Psoas muscle (tissue), 7 donors: ENCODE measurements at regions not wholly inside any gene's neighbourhood (a gene's known extent, or its start where the extent isn't known, plus 50 kb on each side); places are given as distances from the start of the nearest gene placed in this dataset.

ENCODE experiments used
- ATAC-seq, 4 donors: fragments of 200-7000 bp; cut with Tn5 transposase; one replicate each; pipeline ENCODE4 v1.9.1; 2020; ENCODE audit warnings: moderate library complexity in 3 of 4, mild to moderate bottlenecking in 2 of 4
- DNase-seq, 2 donors: peaks; one replicate each; pipeline ENCODE4 v3.0.0-alpha.2; 2020
- H3K27ac ChIP-seq: fragments of 200-600 bp; one replicate; pipeline ENCODE4 v1.8.0; 2022
- H3K27me3 ChIP-seq, 3 donors: fragments of 200-600 bp in 1 of 3; one replicate each; pipeline versions ENCODE4 v1.6.1 to v1.8.0; 2013 to 2022; ENCODE audit warnings: low read length in 2 of 3, mild to moderate bottlenecking in 2 of 3, moderate library complexity in 1 of 3; ENCODE audit not compliant: insufficient read depth in 3 of 3
- H3K36me3 ChIP-seq, 2 donors: fragments of 200-600 bp in 1 of 2; one replicate each; pipeline versions ENCODE4 v1.6.1 to v1.8.0; 2013 to 2022; ENCODE audit warnings: low read depth in 1 of 2, mild to moderate bottlenecking in 1 of 2, moderate library complexity in 1 of 2; ENCODE audit not compliant: insufficient read depth in 1 of 2
- H3K4me1 ChIP-seq: fragments of 200-600 bp; one replicate; pipeline ENCODE4 v1.8.0; 2022
- H3K4me3 ChIP-seq: fragments of 200-600 bp; one replicate; pipeline ENCODE4 v1.8.0; 2022; ENCODE audit warnings: mild to moderate bottlenecking
- H3K9me3 ChIP-seq: fragments of 200-600 bp; one replicate; pipeline ENCODE4 v1.8.0; 2022
- CTCF ChIP-seq: fragments of 200-600 bp; IDR thresholded peaks from one replicate; pipeline ENCODE4 v1.8.0; 2022; ENCODE audit warnings: antibody characterized with exemption
- WGBS, 3 donors: extraction: QIAGEN DNeasy Blood & Tissue Kit; methylation state at CpG; one replicate each; pipeline versions ENCODE4 v1.1.6 to v1.1.7; 2013; 5-methylcytosine and 5-hydroxymethylcytosine counted together
- intact Hi-C, 2 donors: fragments of 100-400 bp; cut with DNase I; formaldehyde crosslinking; loops; one replicate each; pipeline versions ENCODE4 v1.11.0 to v1.14.2; 2022
- donor health status: healthy with polysubstance abuse.
- donor health status: DM: no; HTN: no; CAD: no; lungs with moderate emphysema.
- donor health status: Bipolar disorder and iron deficiency.
- donor health status: healthy.
- donor health status: DM: yes; HTN: yes; CAD: no.
- donor health status: DM: no; HTN: no; CAD: no.
- donor health status: DM: yes; HTN: yes; CAD: no.

DNA sequence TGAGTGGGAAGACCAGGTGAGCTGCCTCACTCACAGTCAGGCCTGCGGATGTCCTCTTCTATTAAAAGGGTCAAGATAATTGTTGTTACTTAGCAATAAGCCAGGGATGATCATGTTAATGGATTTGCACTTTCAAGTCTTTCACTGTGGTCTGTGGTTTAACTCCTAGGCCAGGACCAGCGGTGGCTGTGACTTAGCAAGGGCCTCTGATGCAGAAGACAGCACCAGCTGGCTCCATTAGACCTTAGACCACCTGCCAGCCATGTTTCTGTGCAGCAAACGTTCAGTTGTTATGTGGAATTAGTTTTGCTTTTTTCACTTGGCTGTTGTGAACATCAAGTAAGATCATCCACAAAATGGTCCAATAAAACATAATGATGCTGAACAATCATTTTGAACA is 537.3 kb downstream of the TNS3 start:
- intact Hi-C loops, result no loop called here
- no peaks in the 10 kb centered on the region for H3K27me3 ChIP-seq
- ATAC-seq (no peak), DNase-seq (no peak)
- peaks cover 53% of the 10 kb centered on the region for H3K4me1 ChIP-seq
- H3K36me3 ChIP-seq, result no peaks in the 10 kb centered on the region
- H3K4me3 ChIP-seq, result no peak overlapping the region
- WGBS, 3 donors, result 51 to 68% (median 59%) methylated on average over 3 of the region's 3 CpGs
- H3K27ac ChIP-seq, result no peak overlapping the region
- TF ChIP-seq CTCF, result no peak
- no peaks in the 10 kb centered on the region for H3K9me3 ChIP-seq

- intact Hi-C loops, result no loop called here
- TF ChIP-seq CTCF, result no peak
- 61 to 82% (median 66%) methylated on average over 2 of the region's 2 CpGs for WGBS, 3 donors
These were observed 538.6 kb downstream of the TNS3 start for GRCh38 chr7:47043304-47043703.

DNA sequence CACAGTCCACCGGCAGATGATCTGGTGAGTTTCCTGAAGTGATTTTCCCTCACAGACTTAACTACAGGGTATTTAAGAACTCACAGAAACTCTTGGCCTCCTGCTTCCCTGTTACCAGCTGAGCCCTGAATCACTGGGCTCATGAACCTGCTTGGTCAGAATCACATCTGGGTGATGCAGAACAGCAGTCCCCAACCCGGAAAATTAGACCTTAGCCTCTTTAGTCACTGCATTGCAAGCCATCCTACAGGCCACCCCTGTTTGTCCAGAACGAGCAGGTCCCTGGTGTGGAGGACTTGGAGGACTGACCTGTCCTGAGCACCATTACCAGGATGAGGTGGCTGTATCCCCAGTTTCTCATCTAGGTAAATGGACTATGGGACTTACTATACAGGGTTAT is 539.2 kb downstream of the TNS3 start:
- intact Hi-C loops, result no loop called here
- H3K9me3 ChIP-seq, result no peaks in the 10 kb centered on the region
- H3K36me3 ChIP-seq, result no peaks in the 10 kb centered on the region
- H3K27ac ChIP-seq, result no peak overlapping the region
- ATAC-seq (no peak), DNase-seq (no peak)
- H3K4me3 ChIP-seq, result no peak overlapping the region
- 65 to 92% (median 74%) methylated on average over 3 of the region's 3 CpGs for WGBS, 3 donors
- no peaks in the 10 kb centered on the region for H3K27me3 ChIP-seq
- peaks cover 53% of the 10 kb centered on the region for H3K4me1 ChIP-seq
- TF ChIP-seq CTCF, result no peak

More at GRCh38 chr7:47043304-47043703, 538.6 kb downstream of the TNS3 start:
- Histone ChIP-seq H3K27ac (no peak overlapping the region), H3K4me1 (peaks cover 53% of the 10 kb centered on the region), H3K36me3 (no peaks in the 10 kb centered on the region), H3K9me3 (no peaks in the 10 kb centered on the region), H3K4me3 (no peak overlapping the region), H3K27me3 (no peaks in the 10 kb centered on the region)
- DNase-seq (no peak), ATAC-seq (no peak)

- DNase-seq (no peak), ATAC-seq (no peak)
- 74 to 78% (median 78%) methylated on average over 10 of the region's 10 CpGs for WGBS, 3 donors
- Histone ChIP-seq H3K4me1 (peaks cover 37% of the 10 kb centered on the region), H3K4me3 (no peak overlapping the region), H3K9me3 (no peaks in the 10 kb centered on the region), H3K27ac (no peak overlapping the region), H3K27me3 (no peaks in the 10 kb centered on the region), H3K36me3 (no peaks in the 10 kb centered on the region)
- intact Hi-C loops, result no loop called here
- no peak for TF ChIP-seq CTCF
These were observed 541.0 kb downstream of the TNS3 start for GRCh38 chr7:47040795-47041347.

DNA sequence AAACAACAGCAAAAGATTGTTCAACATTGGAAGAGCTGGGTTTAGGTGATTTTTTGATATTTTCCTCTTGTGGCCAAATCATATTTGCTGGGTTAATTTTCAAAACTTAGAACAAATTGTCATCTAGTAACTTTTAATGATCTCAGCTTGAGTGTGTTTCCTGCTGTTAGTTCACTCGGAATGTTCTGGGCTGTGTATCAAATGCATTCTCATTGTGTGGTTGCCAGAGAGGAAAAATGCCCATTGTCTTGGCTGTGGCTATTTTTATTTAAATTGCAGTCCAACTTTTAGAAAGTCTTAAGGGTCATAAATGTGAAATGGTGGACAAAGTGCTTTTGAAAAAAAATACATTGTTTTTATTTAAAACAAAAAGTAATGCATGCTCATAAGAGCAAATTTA is 542.0 kb downstream of the TNS3 start:
- Histone ChIP-seq H3K27me3 (no peaks in the 10 kb centered on the region), H3K9me3 (no peaks in the 10 kb centered on the region), H3K4me3 (no peak overlapping the region), H3K27ac (no peak overlapping the region), H3K4me1 (peaks cover 27% of the 10 kb centered on the region), H3K36me3 (no peaks in the 10 kb centered on the region)
- ATAC-seq (peak in 2 of 4 donors; percentile 49 to 58), DNase-seq (no peak)
- no peak for TF ChIP-seq CTCF
- intact Hi-C loops, result no loop called here
- WGBS, 3 donors, result 8 to 19% (median 14%) methylated on average over 1 of the region's 1 CpG
